ENCODE measurements at regions not wholly inside any gene's neighbourhood (a gene's known extent, or its start where the extent isn't known, plus 50 kb on each side); places are given as distances from the start of the nearest gene placed in this dataset.

DNA sequence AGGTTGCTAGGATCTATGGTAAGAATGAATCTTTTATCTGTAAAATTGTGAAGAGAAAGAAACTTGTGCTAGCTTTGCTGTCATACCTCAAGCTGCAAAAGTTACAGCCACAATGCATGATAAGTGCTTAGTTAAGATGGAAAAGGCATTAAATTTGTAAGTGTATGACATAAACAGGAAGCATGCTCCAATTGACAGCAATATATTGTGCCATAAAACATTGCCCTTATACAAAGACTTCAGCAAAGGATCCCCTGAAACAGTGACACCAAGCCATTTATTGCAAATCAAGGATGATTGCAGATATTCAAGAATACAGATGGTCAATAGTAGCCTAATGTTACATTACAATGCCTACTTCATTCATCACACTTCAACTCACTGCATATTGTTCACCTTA lies 283.1 kb downstream of the CPS1 start:
- Histone ChIP-seq H3K27ac (ENCODE audit: low read depth, low read length) (no peak overlapping the region), H4K20me1 (ENCODE audit: control insufficient read depth, insufficient read depth, low read depth, low read length) (no peaks in the 10 kb centered on the region), H3K4me3 (ENCODE audit: low read length) (no peak overlapping the region), H3K9me2 (replicated peaks; ENCODE audit: control insufficient read depth, low read length) (no peaks in the 10 kb centered on the region), H3K4me2 (ENCODE audit: low read length) (no peak overlapping the region), H3F3A (ENCODE audit: control insufficient read depth, insufficient read depth) (no peaks in the 10 kb centered on the region), H3K4me1 (ENCODE audit: control insufficient read depth, low read length) (no peaks in the 10 kb centered on the region), H3K79me2 (ENCODE audit: control insufficient read depth, low read length) (no peaks in the 10 kb centered on the region), H3K36me3 (ENCODE audit: control insufficient read depth, low read length) (no peaks in the 10 kb centered on the region), H3K27me3 (ENCODE audit: control insufficient read depth, low read length) (no peaks in the 10 kb centered on the region), H3K9me3 (ENCODE audit: control insufficient read depth, insufficient read depth, low read length) (no peaks in the 10 kb centered on the region)
- no peak for TF ChIP-seq EZH2phosphoT487 (IDR thresholded peaks at IDR 0.05; ENCODE audit: borderline replicate concordance, low read length)
- TF ChIP-seq, protein P1, sequence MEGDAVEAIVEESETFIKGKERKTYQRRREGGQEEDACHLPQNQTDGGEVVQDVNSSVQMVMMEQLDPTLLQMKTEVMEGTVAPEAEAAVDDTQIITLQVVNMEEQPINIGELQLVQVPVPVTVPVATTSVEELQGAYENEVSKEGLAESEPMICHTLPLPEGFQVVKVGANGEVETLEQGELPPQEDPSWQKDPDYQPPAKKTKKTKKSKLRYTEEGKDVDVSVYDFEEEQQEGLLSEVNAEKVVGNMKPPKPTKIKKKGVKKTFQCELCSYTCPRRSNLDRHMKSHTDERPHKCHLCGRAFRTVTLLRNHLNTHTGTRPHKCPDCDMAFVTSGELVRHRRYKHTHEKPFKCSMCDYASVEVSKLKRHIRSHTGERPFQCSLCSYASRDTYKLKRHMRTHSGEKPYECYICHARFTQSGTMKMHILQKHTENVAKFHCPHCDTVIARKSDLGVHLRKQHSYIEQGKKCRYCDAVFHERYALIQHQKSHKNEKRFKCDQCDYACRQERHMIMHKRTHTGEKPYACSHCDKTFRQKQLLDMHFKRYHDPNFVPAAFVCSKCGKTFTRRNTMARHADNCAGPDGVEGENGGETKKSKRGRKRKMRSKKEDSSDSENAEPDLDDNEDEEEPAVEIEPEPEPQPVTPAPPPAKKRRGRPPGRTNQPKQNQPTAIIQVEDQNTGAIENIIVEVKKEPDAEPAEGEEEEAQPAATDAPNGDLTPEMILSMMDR (IDR thresholded peaks at IDR 0.05; ENCODE audit: low read depth, low read length, poor library complexity, severe bottlenecking), result no peak

DNA sequence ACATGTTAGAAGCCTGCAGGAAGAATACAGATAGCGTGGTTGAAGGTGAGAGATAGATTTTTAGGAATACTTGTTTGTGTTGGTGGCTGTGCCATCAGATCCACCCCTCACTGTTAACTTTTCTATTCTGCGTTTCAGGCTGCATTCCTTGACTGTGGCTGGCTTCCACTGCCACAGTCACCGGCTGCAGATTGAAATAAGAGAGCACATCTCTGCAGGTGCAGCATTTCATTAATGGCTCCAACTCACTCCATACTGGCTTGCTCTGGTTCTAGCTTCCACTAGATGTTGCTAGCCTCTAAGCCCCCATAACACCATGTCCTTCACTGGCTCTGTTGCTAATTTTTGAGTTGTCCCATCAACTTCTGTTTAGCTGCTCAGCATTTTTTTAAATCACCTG lies 286.5 kb downstream of the CPS1 start:
- TF ChIP-seq EZH2phosphoT487 (IDR thresholded peaks at IDR 0.05; ENCODE audit: borderline replicate concordance, low read length), result no peak
- TF ChIP-seq, protein P1 (IDR thresholded peaks at IDR 0.05; ENCODE audit: low read depth, low read length, poor library complexity, severe bottlenecking), result no peak
- Histone ChIP-seq H3K4me2 (ENCODE audit: low read length) (no peak overlapping the region), H3K9me3 (ENCODE audit: control insufficient read depth, insufficient read depth, low read length) (no peaks in the 10 kb centered on the region), H4K20me1 (ENCODE audit: control insufficient read depth, insufficient read depth, low read depth, low read length) (no peaks in the 10 kb centered on the region), H3K79me2 (ENCODE audit: control insufficient read depth, low read length) (no peaks in the 10 kb centered on the region), H3K36me3 (ENCODE audit: control insufficient read depth, low read length) (no peaks in the 10 kb centered on the region), H3K9me2 (replicated peaks; ENCODE audit: control insufficient read depth, low read length) (no peaks in the 10 kb centered on the region), H3K27ac (ENCODE audit: low read depth, low read length) (no peak overlapping the region), H3K4me1 (ENCODE audit: control insufficient read depth, low read length) (no peaks in the 10 kb centered on the region), H3F3A (ENCODE audit: control insufficient read depth, insufficient read depth) (no peaks in the 10 kb centered on the region), H3K4me3 (ENCODE audit: low read length) (no peak overlapping the region), H3K27me3 (ENCODE audit: control insufficient read depth, low read length) (no peaks in the 10 kb centered on the region)

DNA sequence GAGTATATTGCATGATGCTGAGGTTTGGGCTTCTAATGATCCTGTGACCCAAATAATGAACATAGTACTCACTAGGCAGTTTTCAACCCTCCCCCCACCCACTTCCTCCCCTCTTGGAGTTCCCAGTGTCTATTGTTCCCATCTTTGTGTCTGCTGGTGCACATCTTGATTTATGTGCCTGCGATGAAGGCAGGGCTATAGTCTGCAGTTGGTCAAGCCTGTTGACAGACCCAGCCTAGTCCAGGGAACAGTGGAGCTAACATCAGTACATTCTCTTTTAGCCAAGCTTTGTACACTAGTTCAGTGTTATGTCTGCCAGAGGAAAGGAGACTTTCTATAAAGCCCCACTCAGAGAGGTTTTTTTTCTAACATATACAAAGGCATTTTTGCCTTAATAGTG lies 287.6 kb downstream of the CPS1 start:
- H4K20me1 ChIP-seq (ENCODE audit: control insufficient read depth, insufficient read depth, low read depth, low read length), result no peaks in the 10 kb centered on the region
- no peaks in the 10 kb centered on the region for H3K9me3 ChIP-seq (ENCODE audit: control insufficient read depth, insufficient read depth, low read length)
- no peaks in the 10 kb centered on the region for H3K79me2 ChIP-seq (ENCODE audit: control insufficient read depth, low read length)

More for the DNA sequence above, 287.6 kb downstream of the CPS1 start:
- Histone ChIP-seq H3K4me1 (ENCODE audit: control insufficient read depth, low read length) (no peaks in the 10 kb centered on the region), H3K27ac (ENCODE audit: low read depth, low read length) (no peak overlapping the region), H3K36me3 (ENCODE audit: control insufficient read depth, low read length) (no peaks in the 10 kb centered on the region), H3K4me3 (ENCODE audit: low read length) (no peak overlapping the region), H3K27me3 (ENCODE audit: control insufficient read depth, low read length) (no peaks in the 10 kb centered on the region), H3F3A (ENCODE audit: control insufficient read depth, insufficient read depth) (no peaks in the 10 kb centered on the region), H3K4me2 (ENCODE audit: low read length) (no peak overlapping the region), H3K9me2 (replicated peaks; ENCODE audit: control insufficient read depth, low read length) (no peaks in the 10 kb centered on the region)
- TF ChIP-seq, protein P1 (IDR thresholded peaks at IDR 0.05; ENCODE audit: low read depth, low read length, poor library complexity, severe bottlenecking), result no peak
- TF ChIP-seq EZH2phosphoT487 (IDR thresholded peaks at IDR 0.05; ENCODE audit: borderline replicate concordance, low read length), result no peak
